WI38 (cell line): ENCODE measurements at regions not wholly inside any gene's neighbourhood (a gene's known extent, or its start where the extent isn't known, plus 50 kb on each side); places are given as distances from the start of the nearest gene placed in this dataset.

Source experiments
- H3K4me3 ChIP-seq: 2 replicates; pipeline ENCODE4 v1.5.1; 2011; ENCODE audit warnings: low read depth, mild to moderate bottlenecking, control low read depth, low read length
- CTCF ChIP-seq: IDR thresholded peaks from 2 replicates; pipeline ENCODE4 v1.5.1; 2012; ENCODE audit warnings: low read depth, mild to moderate bottlenecking, control low read depth, low read length

- TF ChIP-seq CTCF, result no peak
Observed at GRCh38 chr15:62389885-62390790, 225.1 kb upstream of the C2CD4B start, which contains the start of gene TLN2. TSS of gene TLN2 (plus strand) at chr15:62390550.

GRCh38 chr15:62390791-62391640 lies 225.9 kb upstream of the C2CD4B start:
- H3K4me3 ChIP-seq, result peak overlapping the region; percentile 98
- no peak for TF ChIP-seq CTCF

More at GRCh38 chr15:62389885-62390790, 225.1 kb upstream of the C2CD4B start, which contains the start of gene TLN2:
- peak within 1 kb of the TSS; percentile 98 for H3K4me3 ChIP-seq

GRCh38 chr15:62391641-62392262 lies 226.7 kb upstream of the C2CD4B start:
- peak; percentile 43 for TF ChIP-seq CTCF
- peak overlapping the region; percentile 98 for H3K4me3 ChIP-seq

GRCh38 chr15:62392376-62392775 lies 227.3 kb upstream of the C2CD4B start:
- peak overlapping the region; percentile 98 for H3K4me3 ChIP-seq
- TF ChIP-seq CTCF, result no peak

- H3K4me3 ChIP-seq, result no peak overlapping the region
- no peak for TF ChIP-seq CTCF
Observed at GRCh38 chr15:62393196-62393595, 228.1 kb upstream of the C2CD4B start.

- no peak overlapping the region for H3K4me3 ChIP-seq
- TF ChIP-seq CTCF, result no peak
Observed at GRCh38 chr15:62394079-62394478, 229.0 kb upstream of the C2CD4B start.
